Endothelial cell of umbilical vein (primary cell): ENCODE measurements at regions not wholly inside any gene's neighbourhood (a gene's known extent, or its start where the extent isn't known, plus 50 kb on each side); places are given as distances from the start of the nearest gene placed in this dataset.

Source experiments
- CTCF ChIP-seq, 2 donors: IDR thresholded peaks; 1 replicate in 1 of 2; 2 replicates in 1 of 2; pipeline ENCODE4 v1.5.1; 2011; ENCODE audit warnings: low read length in 2 of 2, mild to moderate bottlenecking in 2 of 2, moderate library complexity in 2 of 2, control low read depth in 1 of 2, inconsistent platforms in 1 of 2, low read depth in 1 of 2; ENCODE audit not compliant: insufficient read depth in 1 of 2; ENCODE audit errors: extremely low read depth in 1 of 2
- EZH2 ChIP-seq: IDR thresholded peaks from 2 replicates; pipeline ENCODE4 v1.6.1; 2012; ENCODE audit warnings: borderline replicate concordance, low read depth, mild to moderate bottlenecking, moderate library complexity, low read length, inconsistent platforms; ENCODE audit not compliant: severe bottlenecking
- FOS ChIP-seq: IDR thresholded peaks from 2 replicates; pipeline ENCODE4 v1.6.1; 2011; ENCODE audit warnings: mild to moderate bottlenecking, low read length, moderate library complexity, borderline replicate concordance; ENCODE audit not compliant: insufficient read depth
- GATA2 ChIP-seq: IDR thresholded peaks from 2 replicates; pipeline ENCODE4 v1.7.0; 2011; ENCODE audit warnings: low read depth, mild to moderate bottlenecking, moderate library complexity, mixed read lengths, low read length; ENCODE audit not compliant: insufficient read length, insufficient read depth
- JUN ChIP-seq: IDR thresholded peaks from 2 replicates; pipeline ENCODE4 v1.6.1; 2011; ENCODE audit warnings: borderline replicate concordance, low read depth; ENCODE audit not compliant: insufficient read length, insufficient read depth
- MAX ChIP-seq: IDR thresholded peaks from 2 replicates; pipeline ENCODE4 v1.6.1; 2011; ENCODE audit not compliant: insufficient read depth, insufficient read length
- POLR2A ChIP-seq: IDR thresholded peaks from 2 replicates; pipeline ENCODE4 v1.6.1; 2012; ENCODE audit warnings: low read depth, mild to moderate bottlenecking, control low read depth, low read length
- POLR2AphosphoS5 ChIP-seq: IDR thresholded peaks from 2 replicates; pipeline ENCODE4 v1.6.1; 2012; ENCODE audit warnings: low read depth, mild to moderate bottlenecking, control low read depth, low read length, moderate library complexity; ENCODE audit not compliant: insufficient read depth

GRCh38 chr11:22984045-22984444 is 123.8 kb upstream of the CCDC179 start:
- no peak for TF ChIP-seq CTCF (IDR thresholded peaks at IDR 0.05; ENCODE audit: extremely low read depth in 1 of 2, insufficient read depth in 1 of 2, low read depth in 1 of 2, low read length in 2 of 2)
- TF ChIP-seq EZH2: no peak
- no peak for TF ChIP-seq POLR2A
- TF ChIP-seq POLR2AphosphoS5: no peak
- no peak for TF ChIP-seq GATA2
- no peak for TF ChIP-seq MAX
- TF ChIP-seq JUN: no peak
- TF ChIP-seq FOS: no peak
